Jurkat, Clone E6-1 (cell line): ENCODE measurements at regions not wholly inside any gene's neighbourhood (a gene's known extent, or its start where the extent isn't known, plus 50 kb on each side); places are given as distances from the start of the nearest gene placed in this dataset.

Experiments
- DNase-seq: peaks from one replicate; pipeline ENCODE4 v3.0.0-alpha.2; 2011; ENCODE audit warnings: low read depth, low spot score
- H3K4me3 ChIP-seq: 2 replicates; pipeline ENCODE4 v1.5.1; 2011; ENCODE audit warnings: mild to moderate bottlenecking, low read length, control low read depth, moderate library complexity

DNA sequence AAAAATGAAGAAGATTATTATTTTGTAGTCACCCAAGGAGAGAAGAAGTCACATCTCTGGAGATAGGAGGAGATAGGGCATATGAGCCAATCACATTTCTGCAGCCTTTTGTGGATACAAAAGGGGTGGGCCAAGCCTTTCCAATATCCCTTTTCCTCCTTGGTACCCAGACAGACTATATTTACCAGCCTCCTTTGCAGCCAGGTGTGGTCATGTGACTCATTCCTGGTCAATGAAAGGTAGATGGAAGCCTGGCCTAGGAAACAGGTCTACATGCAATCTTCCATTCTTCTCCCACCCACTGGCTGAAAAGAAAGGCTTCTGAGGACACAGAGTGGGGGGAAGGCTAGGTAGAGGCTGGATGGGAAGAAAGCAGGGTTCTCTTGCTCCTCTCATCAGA, 58.1 kb upstream of the ERG start:
- no peak for DNase-seq
- H3K4me3 ChIP-seq = no peak overlapping the region

DNA sequence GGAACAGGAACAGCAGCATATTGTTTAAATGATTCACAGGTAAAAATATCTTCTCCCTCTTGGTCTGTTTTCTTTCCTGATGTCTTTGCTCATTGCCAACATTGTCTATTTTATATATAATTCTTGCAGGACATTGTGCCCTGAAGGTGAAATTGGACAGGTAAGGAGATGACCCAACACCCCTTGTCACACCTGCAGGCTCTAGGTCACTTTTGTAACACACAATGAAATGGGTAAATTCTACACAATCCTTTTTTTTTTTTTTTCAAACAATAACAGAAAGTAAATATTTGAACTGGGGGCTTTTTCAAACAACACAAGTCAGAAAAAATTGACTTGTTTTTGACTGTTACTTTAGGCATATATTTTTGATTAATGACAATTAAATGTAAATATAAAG, 62.9 kb upstream of the ERG start:
- no peak for DNase-seq
- no peak overlapping the region for H3K4me3 ChIP-seq

DNA sequence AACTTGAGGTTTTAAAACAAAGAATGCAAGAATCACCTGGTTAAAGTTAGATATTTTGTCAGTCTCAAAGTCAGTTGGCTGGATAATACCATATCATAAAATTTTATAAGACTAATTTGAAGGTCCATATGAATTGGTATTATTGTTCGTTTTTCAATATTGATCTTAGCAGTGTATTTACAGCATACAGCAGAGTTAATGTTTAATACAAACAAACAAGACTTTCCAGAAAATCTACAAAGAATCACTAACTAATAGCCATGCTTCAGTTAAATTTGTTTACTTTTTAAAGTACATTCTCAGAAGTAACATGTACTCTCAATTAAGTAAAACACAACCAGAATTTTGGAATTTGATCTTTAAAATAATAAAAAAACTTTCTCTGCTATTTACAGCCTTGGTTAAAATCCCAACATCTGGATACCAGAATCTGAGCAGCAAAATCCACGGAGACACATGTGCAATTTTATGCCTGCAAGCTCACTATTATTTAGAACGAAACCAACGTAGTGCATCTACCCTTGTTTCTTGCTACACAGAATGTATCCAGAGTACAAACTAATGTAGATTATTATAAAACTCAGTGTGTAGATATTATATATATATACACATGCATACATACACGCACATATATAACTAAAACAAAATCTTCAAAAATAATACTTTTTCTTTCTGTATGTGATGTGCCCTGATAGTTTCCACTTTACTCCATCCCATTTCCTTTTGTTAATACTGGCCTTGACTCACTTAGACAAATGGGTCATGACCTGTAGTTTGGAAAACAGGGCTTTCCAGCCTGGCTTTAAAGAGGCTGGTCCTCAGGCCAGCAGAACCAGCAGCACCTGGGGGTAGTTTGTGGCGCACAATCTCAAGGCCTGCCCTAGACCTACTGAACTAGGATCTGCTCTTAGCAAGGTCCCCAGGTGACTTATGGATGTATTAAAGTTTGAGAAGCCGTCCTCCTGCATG, 63.6 kb upstream of the ERG start:
- DNase-seq = no peak
- no peak overlapping the region for H3K4me3 ChIP-seq

DNA sequence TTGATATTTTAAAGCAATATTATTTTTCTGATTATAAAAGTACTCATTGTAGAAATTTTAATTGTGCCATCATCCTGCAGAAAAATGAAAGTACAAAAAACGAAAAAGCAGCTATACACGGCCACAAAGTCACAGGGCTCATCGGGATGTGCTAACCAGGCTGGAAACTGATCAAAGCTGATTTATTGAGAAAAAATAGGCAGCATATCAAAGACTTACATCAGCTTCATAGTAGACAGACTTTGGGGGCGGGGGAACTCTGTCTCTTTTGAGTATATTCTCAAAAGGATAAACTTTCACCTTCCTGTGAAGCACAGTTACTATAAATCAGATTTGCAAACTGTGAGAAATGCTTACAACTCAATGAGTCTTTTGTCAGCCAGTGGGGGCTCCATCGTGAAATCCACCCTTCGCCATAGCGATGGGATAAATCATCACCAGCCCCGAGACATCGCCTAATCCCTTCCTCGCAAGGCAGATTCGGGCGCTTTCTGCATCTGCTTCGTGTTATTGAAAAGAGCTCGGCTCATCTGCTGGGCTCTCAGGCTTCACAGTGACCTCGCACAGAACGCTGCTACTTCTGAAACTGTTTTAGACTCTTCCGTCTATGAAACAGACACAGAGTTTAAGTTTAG, 69.2 kb upstream of the ERG start:
- H3K4me3 ChIP-seq = no peak overlapping the region
- DNase-seq = no peak

DNA sequence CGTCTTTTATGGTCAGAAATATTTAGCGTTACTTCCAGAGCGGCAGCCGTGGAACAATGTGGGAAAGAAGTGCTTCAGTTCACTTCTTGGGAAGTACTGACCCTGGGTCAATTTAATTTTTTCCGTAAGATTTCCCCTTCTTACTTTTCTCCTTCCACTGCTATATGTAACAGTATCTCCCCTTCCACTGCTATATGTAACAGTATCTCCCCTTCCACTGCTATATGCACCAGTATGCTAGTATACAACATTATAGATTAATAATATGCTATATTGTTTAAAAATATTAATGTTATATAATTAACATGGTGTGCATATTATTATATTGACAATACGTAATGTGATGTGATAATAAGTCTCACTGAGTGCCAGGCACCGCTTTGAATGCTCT, 69.7 kb upstream of the ERG start:
- no peak for DNase-seq
- H3K4me3 ChIP-seq = no peak overlapping the region

DNA sequence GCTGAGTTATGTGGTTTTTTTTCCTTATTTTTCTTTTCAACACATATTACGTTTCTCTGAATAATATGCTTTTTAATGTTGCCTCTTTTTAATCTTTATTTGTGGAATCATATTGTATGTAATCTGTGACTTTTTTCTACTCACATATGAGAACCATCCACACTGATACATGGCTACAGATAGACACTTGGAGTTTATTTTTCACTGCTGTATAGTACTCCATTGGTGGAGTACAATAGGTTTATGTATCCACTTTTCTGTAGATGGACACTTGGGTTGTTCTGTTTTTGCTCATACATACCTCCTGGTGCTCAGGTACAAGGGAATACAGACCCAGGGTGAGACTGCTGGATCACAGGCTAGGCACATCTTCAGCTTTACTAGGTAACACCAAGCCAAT, 71.5 kb upstream of the ERG start:
- no peak overlapping the region for H3K4me3 ChIP-seq
- DNase-seq = no peak

DNA sequence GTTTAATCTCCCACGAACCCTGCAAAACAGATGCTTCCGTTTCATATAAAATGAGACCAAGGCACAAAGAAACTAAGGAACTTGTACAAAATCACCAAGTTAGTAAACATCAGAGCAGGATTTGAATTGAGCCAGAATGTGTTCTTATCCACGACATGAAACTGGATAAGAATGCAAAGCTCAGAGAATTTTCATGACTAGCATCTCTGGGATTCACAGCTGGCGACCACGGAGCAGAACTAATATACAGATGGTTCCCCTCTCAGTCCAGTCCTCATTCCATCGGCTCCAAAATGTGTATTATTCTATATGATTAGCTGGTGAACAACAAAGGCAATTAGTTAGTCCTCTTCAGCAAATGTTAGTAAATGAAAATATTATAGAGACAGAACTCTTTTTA, 72.3 kb upstream of the ERG start:
- no peak for DNase-seq
- H3K4me3 ChIP-seq = no peak overlapping the region

DNA sequence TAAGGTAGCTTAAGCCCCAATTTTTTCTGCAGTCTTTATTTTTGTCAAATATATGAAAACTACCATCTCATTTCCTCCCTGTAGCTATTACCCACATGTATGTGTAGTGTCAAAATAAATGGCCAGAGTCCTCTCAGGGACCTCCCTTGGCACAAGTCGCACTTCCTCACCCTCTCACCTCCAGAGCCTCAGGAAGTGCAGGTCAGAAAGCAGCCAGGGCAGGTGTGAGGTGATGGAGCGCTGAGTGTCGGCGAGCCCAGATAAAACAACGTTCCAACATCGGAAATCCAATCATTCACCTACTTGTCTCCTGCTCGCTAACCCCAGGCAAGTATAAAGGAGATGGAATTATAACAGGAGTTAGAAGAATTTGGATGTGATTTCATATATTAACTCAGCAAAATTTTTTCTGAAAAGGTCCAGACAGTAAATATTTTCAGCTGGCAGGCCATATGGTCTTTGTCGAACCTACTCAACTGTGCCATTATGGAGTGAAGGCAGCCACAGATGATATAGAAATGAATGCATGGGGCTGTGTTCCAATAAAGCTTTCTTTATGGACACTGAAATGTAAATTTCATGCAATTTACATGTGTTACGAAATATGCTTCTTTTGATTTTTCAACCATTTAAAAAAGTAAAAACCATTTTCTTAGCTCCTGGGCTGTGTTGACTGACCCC, 76.8 kb upstream of the ERG start:
- no peak for DNase-seq
- H3K4me3 ChIP-seq = no peak overlapping the region

DNA sequence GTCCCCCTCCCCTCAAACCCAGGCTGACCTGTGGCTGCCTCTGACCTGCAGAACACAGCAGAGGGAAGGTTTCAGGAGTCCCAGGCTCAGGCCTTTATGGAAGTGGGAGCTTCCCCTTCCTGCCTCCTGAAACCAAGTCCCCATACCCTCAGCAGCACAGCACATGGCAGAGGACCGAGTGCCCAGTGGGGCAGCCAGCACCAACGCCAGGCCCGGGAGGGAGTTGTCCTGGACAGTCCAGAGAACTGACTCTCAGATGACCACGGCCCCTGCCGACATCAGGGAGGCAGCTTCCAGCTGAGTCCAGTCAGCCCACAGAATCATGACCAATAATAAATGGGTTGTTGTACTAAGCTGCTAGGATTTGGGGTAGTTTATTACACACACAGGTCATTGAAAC, 79.6 kb upstream of the ERG start:
- H3K4me3 ChIP-seq = no peak overlapping the region
- no peak for DNase-seq

DNA sequence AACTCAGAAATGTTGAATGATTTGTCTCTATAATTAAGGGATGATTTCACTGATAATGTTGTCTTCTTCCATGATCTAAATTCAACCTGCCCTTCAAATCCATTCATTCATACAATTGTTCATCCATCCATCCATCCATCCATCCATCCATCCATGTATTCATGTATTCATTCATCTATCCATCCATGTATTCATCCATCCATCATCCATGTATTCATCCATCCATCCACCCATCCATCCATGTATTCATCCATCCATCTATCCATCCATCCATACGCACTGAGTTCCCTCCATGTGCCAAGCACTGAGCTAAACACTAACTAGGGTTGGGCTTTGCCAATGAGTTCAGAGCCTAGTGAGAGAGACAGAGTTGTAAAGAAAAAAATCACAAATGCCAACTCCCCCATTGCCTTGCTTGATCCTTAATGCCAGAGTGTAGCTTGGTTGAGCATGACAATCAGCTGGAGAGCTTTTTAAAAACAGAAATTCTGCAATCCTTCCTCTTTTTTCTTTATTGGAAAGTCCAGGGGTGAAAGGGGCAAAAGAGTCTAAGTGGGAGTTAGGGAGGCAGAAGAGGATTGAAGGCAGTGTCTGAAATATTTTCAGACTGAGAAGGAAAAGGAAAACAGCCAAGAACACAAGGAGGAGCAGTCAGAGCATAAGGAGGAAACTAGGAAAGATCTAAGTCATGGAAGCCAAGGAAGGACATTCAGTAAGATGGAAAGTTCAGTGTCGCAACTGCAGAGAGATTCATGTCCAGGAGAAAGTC, 92.4 kb upstream of the ERG start:
- DNase-seq = no peak
- no peak overlapping the region for H3K4me3 ChIP-seq

DNA sequence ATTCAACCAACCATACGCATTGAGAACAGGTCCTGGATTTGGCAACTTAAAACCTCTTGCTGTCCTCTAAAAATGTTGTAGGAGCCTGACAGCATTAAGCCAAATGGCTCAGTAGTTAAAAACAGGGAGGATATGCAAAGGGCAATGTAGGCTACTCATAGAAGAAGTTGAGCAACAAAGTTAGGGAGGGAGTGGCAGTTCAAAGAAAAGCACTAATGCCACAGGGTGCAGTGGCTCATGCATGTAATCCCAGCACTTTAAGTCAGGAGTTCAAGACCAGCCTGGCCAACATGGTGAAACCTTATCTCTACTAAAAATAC, 92.9 kb upstream of the ERG start:
- no peak for DNase-seq
- H3K4me3 ChIP-seq = no peak overlapping the region

DNA sequence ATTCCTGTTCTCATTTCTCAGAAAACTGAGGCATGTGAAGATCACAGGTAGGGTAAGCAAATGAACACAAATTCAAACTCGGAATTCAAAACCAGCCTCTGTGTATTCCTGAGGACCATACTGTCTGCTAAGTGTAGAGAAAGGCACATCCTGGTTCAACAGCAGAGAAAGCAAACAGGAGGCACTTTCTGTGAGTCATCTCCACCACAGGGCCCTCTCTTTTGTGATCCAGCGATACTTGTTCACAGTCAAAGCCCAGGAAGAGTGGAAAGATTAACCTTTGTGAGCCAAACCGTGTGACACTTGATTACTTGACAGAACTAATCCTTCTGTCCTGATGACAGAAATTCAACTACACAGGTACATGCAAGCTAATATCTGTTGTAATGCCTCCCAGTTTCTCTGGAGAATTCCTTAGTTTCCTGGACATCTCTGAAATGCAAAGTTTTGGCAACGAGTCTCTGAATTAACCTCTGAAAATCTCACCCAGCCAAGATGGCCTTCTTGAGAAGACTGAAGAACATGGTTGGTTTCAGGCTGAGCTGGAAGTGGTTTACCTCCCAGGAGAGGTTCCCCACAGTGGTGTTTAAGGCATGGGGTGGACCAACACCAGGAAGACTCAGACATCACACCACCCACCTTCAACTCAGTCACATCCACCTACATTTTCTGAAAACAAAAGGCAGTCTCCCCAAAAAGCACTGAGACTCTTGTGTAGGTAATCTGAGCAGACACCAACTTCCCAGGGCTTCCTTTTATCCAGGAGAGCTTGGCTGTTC, 98.2 kb upstream of the ERG start:
- no peak overlapping the region for H3K4me3 ChIP-seq
- no peak for DNase-seq

DNA sequence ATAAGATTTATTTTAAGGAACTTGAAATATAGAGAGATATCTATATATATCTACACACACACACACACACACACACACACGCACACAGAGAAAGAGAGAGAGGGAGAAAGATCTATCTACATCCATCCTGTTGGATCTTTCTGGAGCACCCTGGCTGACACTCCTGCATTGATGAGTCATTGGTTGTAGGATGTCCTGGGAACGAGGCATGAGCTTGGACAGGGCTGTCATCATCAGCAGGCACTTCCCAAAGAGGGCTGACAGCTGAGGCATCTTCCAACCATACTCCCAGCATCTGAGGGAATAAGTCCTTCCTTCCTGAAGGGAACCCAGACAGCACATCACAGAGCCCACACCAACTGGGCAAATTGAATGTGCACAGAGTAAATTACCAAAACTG, 99.1 kb upstream of the ERG start:
- no peak for DNase-seq

DNA sequence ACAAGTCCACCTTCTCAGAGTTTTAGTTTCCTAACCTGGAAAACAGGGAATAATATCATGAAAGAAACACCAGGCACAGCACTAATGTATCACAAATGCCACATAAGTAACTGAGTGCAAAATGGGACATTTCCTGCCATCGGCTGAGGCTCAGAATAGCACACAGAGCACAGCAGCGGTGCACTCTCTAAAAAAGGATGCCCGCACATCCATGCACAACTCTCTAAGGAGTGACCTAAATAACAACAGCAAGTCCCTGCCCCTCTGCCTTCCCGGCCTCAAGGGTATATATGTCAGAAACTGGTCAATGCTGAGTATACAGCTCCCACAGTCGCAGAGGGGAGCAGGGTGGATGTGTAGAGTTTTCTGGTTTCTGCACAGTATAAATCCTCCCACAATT, 100.1 kb upstream of the ERG start:
- no peak for DNase-seq
- no peak overlapping the region for H3K4me3 ChIP-seq

More for the DNA sequence above, 99.1 kb upstream of the ERG start:
- no peak overlapping the region for H3K4me3 ChIP-seq

DNA sequence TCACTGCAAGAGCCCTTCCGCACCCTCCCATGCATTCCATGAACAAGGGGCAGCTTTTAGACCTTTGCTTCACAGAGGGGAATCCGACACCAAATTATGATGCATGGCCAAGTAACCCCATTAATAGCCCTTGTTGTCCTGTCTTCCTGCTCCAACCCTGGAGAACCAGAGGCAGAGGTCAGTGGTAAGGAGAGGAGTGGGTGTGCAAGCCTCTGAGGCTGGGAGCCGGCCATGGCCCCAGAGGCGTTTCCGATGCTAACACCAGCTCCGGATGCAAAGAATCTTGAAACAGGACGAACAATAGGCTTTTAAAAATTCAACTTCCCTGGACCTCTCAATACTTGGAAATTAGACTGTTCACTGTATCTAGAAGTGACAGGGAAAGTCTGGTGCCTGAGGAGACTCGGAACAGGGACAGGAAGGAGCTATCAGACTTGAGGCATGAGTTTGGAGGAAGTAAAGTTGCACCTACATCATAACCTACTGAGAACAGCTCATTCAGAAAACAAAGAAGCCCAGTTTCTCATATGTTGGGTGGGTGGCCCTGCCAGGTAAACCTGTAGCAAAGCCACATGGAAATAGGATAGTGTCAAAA, 101.2 kb upstream of the ERG start:
- H3K4me3 ChIP-seq = no peak overlapping the region
- DNase-seq = no peak

DNA sequence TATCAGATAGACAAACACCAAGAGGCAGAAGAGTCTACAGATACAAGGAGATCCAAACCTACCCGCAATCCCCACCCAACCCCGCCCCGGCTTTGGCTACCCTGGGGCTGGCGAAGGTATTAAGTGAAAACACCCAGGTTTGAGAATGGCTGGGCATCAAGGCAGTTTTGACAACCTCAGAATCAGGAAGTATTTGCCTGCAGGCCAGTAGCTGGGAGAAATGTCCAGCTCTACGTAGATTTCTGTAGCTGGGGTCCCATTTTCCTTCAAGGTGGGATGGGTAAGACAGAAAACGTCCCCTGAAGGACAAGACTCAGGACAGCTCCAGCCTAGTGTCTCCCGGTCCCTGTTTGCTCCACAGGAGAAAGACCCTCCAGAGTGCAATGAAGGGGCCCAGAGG, 101.8 kb upstream of the ERG start:
- no peak for DNase-seq
- H3K4me3 ChIP-seq = no peak overlapping the region

DNA sequence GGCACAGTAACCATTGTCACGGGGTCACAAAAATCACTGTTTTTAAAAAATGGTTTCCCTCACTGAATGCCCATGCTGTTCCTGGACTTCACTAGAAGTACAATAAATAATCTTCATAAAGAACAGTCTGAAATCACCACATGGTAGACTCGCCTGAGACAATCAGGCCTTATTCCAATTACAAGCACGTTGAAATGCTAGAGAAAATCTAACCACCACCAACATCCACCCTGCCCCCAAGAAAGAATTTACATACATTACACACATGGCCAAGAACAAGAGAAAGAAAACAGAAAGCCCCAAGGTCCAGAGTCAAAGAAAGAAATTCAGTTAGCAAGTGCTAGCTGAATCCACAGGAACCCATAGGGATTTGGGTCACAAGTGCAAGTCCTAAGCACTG, 107.0 kb upstream of the ERG start:
- no peak overlapping the region for H3K4me3 ChIP-seq
- no peak for DNase-seq

DNA sequence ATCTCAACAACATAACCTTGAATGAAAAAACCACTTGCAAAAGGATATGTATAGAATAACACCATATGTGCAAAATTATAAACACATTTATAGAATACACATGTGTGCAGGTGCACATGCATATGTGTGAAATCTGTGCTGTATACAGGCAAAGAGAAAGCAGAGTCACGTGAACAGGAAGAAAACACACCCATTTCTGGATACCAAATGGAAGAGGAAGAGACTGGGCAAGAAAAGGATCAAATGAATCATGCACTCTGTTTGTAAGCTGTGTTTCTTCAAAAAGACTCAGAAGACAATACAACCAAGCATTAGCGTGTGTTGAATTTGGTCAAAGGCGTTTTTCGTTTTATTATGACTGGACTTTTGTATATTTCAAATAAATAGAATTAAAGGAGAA, 111.3 kb upstream of the ERG start:
- no peak overlapping the region for H3K4me3 ChIP-seq
- DNase-seq = no peak
